ENCODE measurements at regions not wholly inside any gene's neighbourhood (a gene's known extent, or its start where the extent isn't known, plus 50 kb on each side); places are given as distances from the start of the nearest gene placed in this dataset.

DNA sequence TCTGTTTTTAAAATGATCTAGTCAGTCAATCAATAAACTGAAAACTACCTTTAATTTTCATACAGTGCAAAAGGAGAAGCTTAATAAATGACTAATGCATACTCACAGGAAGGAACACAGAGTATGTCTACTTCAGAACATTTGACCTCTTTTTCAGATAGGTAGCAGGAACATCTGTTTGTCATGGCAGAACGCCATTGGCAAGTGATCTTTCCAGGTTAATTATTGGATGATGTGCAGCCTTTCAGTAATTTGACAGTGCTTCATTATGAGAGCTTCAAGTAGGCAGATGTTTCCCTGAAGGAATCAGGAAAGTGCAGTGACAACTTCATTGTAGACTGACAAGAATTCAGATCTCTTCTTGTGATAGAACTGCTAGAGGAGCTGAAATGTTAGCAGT lies 325.0 kb downstream of the OTOL1 start:
- DNase-seq: no peak
- Histone ChIP-seq H3K14ac (ENCODE audit: insufficient read depth, low read length) (no peak overlapping the region), H2AFZ (ENCODE audit: low read length) (no peak overlapping the region), H4K91ac (ENCODE audit: insufficient read length, low read depth, low read length) (no peak overlapping the region), H3K79me2 (ENCODE audit: insufficient read depth, low read length) (no peaks in the 10 kb centered on the region), H3K56ac (ENCODE audit: insufficient read length, low read depth, low read length) (no peak overlapping the region), H4K5ac (ENCODE audit: insufficient read length, low read depth, low read length) (no peak overlapping the region), H2BK5ac (ENCODE audit: insufficient read length, low read length) (no peak overlapping the region), H2BK12ac (ENCODE audit: insufficient read length, low read depth, low read length) (no peak overlapping the region), H3K27ac (ENCODE audit: insufficient read length, low read depth, low read length) (no peak overlapping the region), H3K4me1 (ENCODE audit: insufficient read depth, low read length) (no peaks in the 10 kb centered on the region), H4K20me1 (ENCODE audit: control insufficient read depth, insufficient read depth, insufficient read length) (no peaks in the 10 kb centered on the region), H3K23ac (ENCODE audit: insufficient read length, low read depth, low read length) (no peak overlapping the region), H3K4me2 (ENCODE audit: insufficient read depth, insufficient read length, low read length) (no peak overlapping the region), H3K27me3 (ENCODE audit: insufficient read depth, low read length) (no peaks in the 10 kb centered on the region), H2AK5ac (ENCODE audit: insufficient read length, low read length) (no peak overlapping the region), H3K18ac (ENCODE audit: insufficient read length, low read depth, low read length) (no peak overlapping the region), H3K23me2 (ENCODE audit: insufficient read length, low read depth, low read length, poor library complexity, severe bottlenecking) (no peaks in the 10 kb centered on the region), H2BK20ac (ENCODE audit: low read depth, low read length, poor library complexity, severe bottlenecking) (no peak overlapping the region), H2BK120ac (ENCODE audit: low read depth, low read length, poor library complexity, severe bottlenecking) (no peak overlapping the region), H2BK15ac (ENCODE audit: low read depth, low read length) (no peak overlapping the region), H4K8ac (replicated peaks; ENCODE audit: insufficient read length, low read depth, low read length) (no peak overlapping the region), H3T11ph (ENCODE audit: low read length) (no peak overlapping the region), H3K4ac (ENCODE audit: low read depth, low read length) (no peak overlapping the region), H3K9ac (ENCODE audit: extremely low read depth, insufficient read length, low read length) (no peak overlapping the region), H3K79me1 (ENCODE audit: insufficient read depth, low read depth, low read length, poor library complexity, severe bottlenecking) (no peaks in the 10 kb centered on the region), H3K9me3 (ENCODE audit: control insufficient read depth, low read depth, low read length) (no peaks in the 10 kb centered on the region)
- TF ChIP-seq CTCF (conservative IDR thresholded peaks at IDR 0.05): no peak
- H3K36me3 Mint-ChIP-seq (ENCODE audit: insufficient read depth in 1 of 3, low read depth in 3 of 3): no peaks in the 10 kb centered on the region
- H3K27ac Mint-ChIP-seq: no peak overlapping the region
- no peak overlapping the region for H3K4me3 Mint-ChIP-seq
- no peaks in the 10 kb centered on the region for H3K27me3 Mint-ChIP-seq (ENCODE audit: low read depth)
- no peaks in the 10 kb centered on the region; a peak in 1 of 5 replicates for H3K9me3 Mint-ChIP-seq
- no CpG with 5 or more reads among the region's 1 CpG for WGBS (ENCODE audit: extremely low coverage, insufficient read length, low lambda C conversion rate)
- H3K4me1 Mint-ChIP-seq: no peaks in the 10 kb centered on the region; a peak in 1 of 4 replicates

Measured in H9 (cell line).